Caki2 (cell line): ENCODE measurements at regions not wholly inside any gene's neighbourhood (a gene's known extent, or its start where the extent isn't known, plus 50 kb on each side); places are given as distances from the start of the nearest gene placed in this dataset.
"Not testable (repeated sequence)": the region's sequence is repeated elsewhere in the genome, so short reads cannot be mapped to it uniquely, and the experiment has no call there.

ENCODE experiments used
- DNase-seq: peaks from one replicate; pipeline ENCODE4 v3.0.0-alpha.2; 2015; ENCODE audit warnings: low read depth
- in situ Hi-C: cut with HindIII; loops from 2 replicates; pipeline ENCODE4 v1.10.0; 2016; ENCODE audit warnings: low sequenced_read_pairs, low pct_unique_long_range_greater_than_20kb, mixed read lengths

- in situ Hi-C loops = not testable (repeated sequence)
- peak; percentile 62 for DNase-seq
Observed at GRCh38 chr22:15772337-15772736, 82.5 kb downstream of the POTEH start.

GRCh38 chr22:15775118-15775517 is 85.3 kb downstream of the POTEH start:
- not testable (repeated sequence) for DNase-seq

GRCh38 chr22:15775670-15776669 is 86.1 kb downstream of the POTEH start:
- in situ Hi-C loops = not testable (repeated sequence)
- DNase-seq = peak; percentile 28

More at GRCh38 chr22:15775118-15775517, 85.3 kb downstream of the POTEH start:
- in situ Hi-C loops = not testable (repeated sequence)

- in situ Hi-C loops, DNase-seq: not testable (repeated sequence)
Observed at GRCh38 chr22:15776727-15777126, 86.9 kb downstream of the POTEH start.

GRCh38 chr22:15777150-15777549 is 87.3 kb downstream of the POTEH start:
- DNase-seq, in situ Hi-C loops: not testable (repeated sequence)

GRCh38 chr22:15777557-15777956 is 87.7 kb downstream of the POTEH start:
- DNase-seq, in situ Hi-C loops: not testable (repeated sequence)

GRCh38 chr22:15778366-15778765 is 88.5 kb downstream of the POTEH start:
- DNase-seq, in situ Hi-C loops: not testable (repeated sequence)

- in situ Hi-C loops, DNase-seq: not testable (repeated sequence)
Observed at GRCh38 chr22:15781652-15782051, 91.8 kb downstream of the POTEH start.

GRCh38 chr22:15782933-15783332 is 93.1 kb downstream of the POTEH start:
- in situ Hi-C loops, DNase-seq: not testable (repeated sequence)

- in situ Hi-C loops, DNase-seq: not testable (repeated sequence)
Observed at GRCh38 chr22:15784383-15785085, 94.7 kb downstream of the POTEH start.

GRCh38 chr22:15786942-15787733 is 97.3 kb downstream of the POTEH start:
- in situ Hi-C loops = not testable (repeated sequence)
- DNase-seq = peak; percentile 36

GRCh38 chr22:15791557-15791956 is 101.7 kb downstream of the POTEH start:
- DNase-seq, in situ Hi-C loops: not testable (repeated sequence)

- DNase-seq, in situ Hi-C loops: not testable (repeated sequence)
Observed at GRCh38 chr22:15799935-15800334, 110.1 kb downstream of the POTEH start.

- in situ Hi-C loops, DNase-seq: not testable (repeated sequence)
Observed at GRCh38 chr22:15811141-15811540, 121.3 kb downstream of the POTEH start.

- DNase-seq, in situ Hi-C loops: not testable (repeated sequence)
Observed at GRCh38 chr22:15815783-15816182, 126.0 kb downstream of the POTEH start.

- not testable (repeated sequence) for DNase-seq
Observed at GRCh38 chr22:15816470-15816869, 126.6 kb downstream of the POTEH start.

GRCh38 chr22:15817264-15817663 is 127.4 kb downstream of the POTEH start:
- DNase-seq = not testable (repeated sequence)

More at GRCh38 chr22:15816470-15816869, 126.6 kb downstream of the POTEH start:
- in situ Hi-C loops = not testable (repeated sequence)

GRCh38 chr22:15819886-15820285 is 130.1 kb downstream of the POTEH start:
- in situ Hi-C loops, DNase-seq: not testable (repeated sequence)

More at GRCh38 chr22:15817264-15817663, 127.4 kb downstream of the POTEH start:
- in situ Hi-C loops = not testable (repeated sequence)
